ENCODE measurements at regions not wholly inside any gene's neighbourhood (a gene's known extent, or its start where the extent isn't known, plus 50 kb on each side); places are given as distances from the start of the nearest gene placed in this dataset.

GRCh38 chr5:19334278-19334677, 653.7 kb downstream of the CDH18 start:
- Mint-ChIP-seq H3K4me1 (ENCODE audit: low read depth, unreplicated experiment) (no peaks in the 10 kb centered on the region), H3K4me3 (ENCODE audit: low read depth, unreplicated experiment) (no peak overlapping the region), H3K36me3 (ENCODE audit: insufficient read depth, unreplicated experiment) (no peaks in the 10 kb centered on the region), H3K27me3 (ENCODE audit: unreplicated experiment) (no peaks in the 10 kb centered on the region), H3K9me3 (ENCODE audit: low read depth, unreplicated experiment) (peaks cover 7% of the 10 kb centered on the region), H3K27ac (ENCODE audit: unreplicated experiment) (no peak overlapping the region)
- CTCF ChIA-PET, result no interaction called here
- DNase-seq, result no peak
- BruUV-seq (replicated peaks), result no TSS peak
- no peak for TF ChIP-seq CTCF (IDR thresholded peaks at IDR 0.05; ENCODE audit: unreplicated experiment)
- intact Hi-C loops (cut with micrococcal nuclease; ENCODE audit: unreplicated experiment), result no loop called here

GRCh38 chr5:19342942-19343341, 645.1 kb downstream of the CDH18 start:
- no peak overlapping the region for H3K4me3 Mint-ChIP-seq (ENCODE audit: low read depth, unreplicated experiment)
- intact Hi-C loops (cut with micrococcal nuclease; ENCODE audit: unreplicated experiment), result no loop called here

GRCh38 chr5:19352120-19352519, 635.9 kb downstream of the CDH18 start:
- intact Hi-C loops (cut with micrococcal nuclease; ENCODE audit: unreplicated experiment), result no loop called here
- H3K27ac Mint-ChIP-seq (ENCODE audit: unreplicated experiment), result no peak overlapping the region
- H3K4me1 Mint-ChIP-seq (ENCODE audit: low read depth, unreplicated experiment), result no peaks in the 10 kb centered on the region
- no peak for DNase-seq
- H3K9me3 Mint-ChIP-seq (ENCODE audit: low read depth, unreplicated experiment), result no peaks in the 10 kb centered on the region
- no peaks in the 10 kb centered on the region for H3K36me3 Mint-ChIP-seq (ENCODE audit: insufficient read depth, unreplicated experiment)
- H3K27me3 Mint-ChIP-seq (ENCODE audit: unreplicated experiment), result no peaks in the 10 kb centered on the region
- BruUV-seq (replicated peaks), result no TSS peak
- CTCF ChIA-PET, result no interaction called here
- no peak for TF ChIP-seq CTCF (IDR thresholded peaks at IDR 0.05; ENCODE audit: unreplicated experiment)
- H3K4me3 Mint-ChIP-seq (ENCODE audit: low read depth, unreplicated experiment), result no peak overlapping the region

More at GRCh38 chr5:19342942-19343341, 645.1 kb downstream of the CDH18 start:
- DNase-seq, result no peak
- TF ChIP-seq CTCF (IDR thresholded peaks at IDR 0.05; ENCODE audit: unreplicated experiment), result no peak
- Mint-ChIP-seq H3K27ac (ENCODE audit: unreplicated experiment) (no peak overlapping the region), H3K36me3 (ENCODE audit: insufficient read depth, unreplicated experiment) (no peaks in the 10 kb centered on the region), H3K9me3 (ENCODE audit: low read depth, unreplicated experiment) (peaks cover 10% of the 10 kb centered on the region), H3K4me1 (ENCODE audit: low read depth, unreplicated experiment) (no peaks in the 10 kb centered on the region), H3K27me3 (ENCODE audit: unreplicated experiment) (no peaks in the 10 kb centered on the region)
- CTCF ChIA-PET, result no interaction called here
- no TSS peak for BruUV-seq (replicated peaks)

GRCh38 chr5:19369048-19369447, 619.0 kb downstream of the CDH18 start:
- H3K9me3 Mint-ChIP-seq (ENCODE audit: low read depth, unreplicated experiment), result no peaks in the 10 kb centered on the region
- H3K4me1 Mint-ChIP-seq (ENCODE audit: low read depth, unreplicated experiment), result no peaks in the 10 kb centered on the region
- H3K27ac Mint-ChIP-seq (ENCODE audit: unreplicated experiment), result no peak overlapping the region
- H3K36me3 Mint-ChIP-seq (ENCODE audit: insufficient read depth, unreplicated experiment), result no peaks in the 10 kb centered on the region
- H3K27me3 Mint-ChIP-seq (ENCODE audit: unreplicated experiment), result no peaks in the 10 kb centered on the region
- H3K4me3 Mint-ChIP-seq (ENCODE audit: low read depth, unreplicated experiment), result no peak overlapping the region
- intact Hi-C loops (cut with micrococcal nuclease; ENCODE audit: unreplicated experiment), result no loop called here
- no peak for DNase-seq
- BruUV-seq (replicated peaks), result no TSS peak
- CTCF ChIA-PET, result interaction anchor here (0.7 kb wide), 1 partner anchor 1980 kb away, joined by 3 read pairs; no protein-coding TSS in a partner anchor
- no peak for TF ChIP-seq CTCF (IDR thresholded peaks at IDR 0.05; ENCODE audit: unreplicated experiment)
